ENCODE measurements at regions not wholly inside any gene's neighbourhood (a gene's known extent, or its start where the extent isn't known, plus 50 kb on each side); places are given as distances from the start of the nearest gene placed in this dataset.
"Not testable (repeated sequence)": the region's sequence is repeated elsewhere in the genome, so short reads cannot be mapped to it uniquely, and the experiment has no call there.

DNA sequence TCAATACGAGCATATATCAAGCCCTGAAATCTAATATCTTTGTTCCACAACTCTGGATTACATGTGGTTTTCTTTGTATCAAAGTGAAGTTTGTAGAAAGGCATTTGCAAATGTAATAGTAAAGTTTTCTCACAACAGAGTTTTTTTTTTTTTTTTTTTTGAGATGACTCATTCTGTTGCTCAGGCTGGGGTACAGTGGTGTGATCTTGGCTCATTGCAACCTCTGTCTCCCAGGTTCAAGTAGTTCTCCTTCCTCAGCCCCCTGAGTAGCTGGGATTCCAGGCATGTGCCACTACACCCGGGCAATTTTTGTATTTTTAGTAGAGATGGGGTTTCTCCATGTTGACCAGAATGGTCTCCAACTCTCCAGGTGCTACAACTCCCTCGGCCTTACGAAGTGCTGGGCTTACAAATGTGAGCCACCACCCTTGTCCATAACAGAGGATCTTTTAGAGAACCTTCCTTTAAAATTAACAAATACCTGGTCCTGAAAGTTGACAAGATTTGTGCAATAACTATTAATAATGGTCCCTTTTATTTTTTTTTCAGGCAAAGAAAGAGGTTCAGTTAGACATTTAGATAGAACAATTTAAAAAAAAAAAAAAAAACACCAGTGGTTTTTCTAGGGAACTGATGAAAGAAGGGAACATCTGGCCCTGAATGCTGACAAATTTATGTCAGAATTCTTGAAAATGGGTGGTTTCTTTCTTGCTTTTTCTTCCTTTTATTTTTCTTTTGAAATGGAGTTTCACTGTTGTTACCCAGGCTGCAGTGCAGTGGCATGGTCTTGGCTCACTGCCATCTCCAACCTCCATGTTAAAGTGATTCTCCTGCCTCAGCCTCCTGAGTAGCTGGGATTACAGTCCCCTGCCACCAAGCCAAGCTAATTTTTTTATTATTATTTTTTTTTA lies 278.5 kb downstream of the RPS4Y2 start:
- DNase-seq (ENCODE audit: low spot score), result no peak

DNA sequence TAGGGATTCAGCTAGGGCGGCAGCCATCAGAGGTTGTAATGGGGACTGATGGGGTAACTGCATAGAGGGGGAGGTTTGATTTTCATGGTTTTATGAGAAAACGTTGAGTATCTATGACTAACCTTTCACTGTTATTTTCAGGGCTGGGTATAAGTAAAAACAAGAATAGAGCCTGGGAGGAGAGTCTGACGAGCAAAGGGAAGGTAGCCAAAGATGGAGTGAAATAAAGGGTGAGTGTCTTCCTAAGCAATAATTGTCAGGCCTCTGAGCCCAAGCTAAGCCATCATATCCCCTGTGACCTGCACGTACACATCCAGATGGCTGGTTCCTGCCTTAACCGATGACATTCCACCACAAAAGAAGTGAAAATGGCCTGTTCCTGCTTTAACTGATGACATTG lies 281.5 kb downstream of the RPS4Y2 start:
- not testable (repeated sequence) for DNase-seq (ENCODE audit: low spot score)

DNA sequence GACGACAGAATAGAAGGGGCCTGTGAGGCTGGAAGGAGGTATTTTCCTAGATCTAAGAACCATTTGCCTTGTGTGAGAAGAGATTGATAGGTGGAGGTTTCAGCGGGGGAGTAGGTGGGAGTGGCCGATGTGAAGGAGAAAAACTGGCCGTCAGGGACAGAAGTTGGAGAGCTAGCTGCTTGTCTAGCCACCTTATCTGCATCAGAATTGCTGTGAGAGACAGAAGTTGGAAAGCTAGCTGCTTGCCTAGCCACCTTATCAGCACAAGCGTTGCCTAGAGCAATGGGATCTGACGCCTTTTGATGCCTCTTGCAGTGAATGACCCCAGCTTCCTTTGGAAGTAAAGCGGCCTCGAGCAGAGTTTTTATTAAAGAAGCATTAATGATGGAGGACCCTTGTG lies 283.9 kb downstream of the RPS4Y2 start:
- DNase-seq (ENCODE audit: low spot score), result no peak

DNA sequence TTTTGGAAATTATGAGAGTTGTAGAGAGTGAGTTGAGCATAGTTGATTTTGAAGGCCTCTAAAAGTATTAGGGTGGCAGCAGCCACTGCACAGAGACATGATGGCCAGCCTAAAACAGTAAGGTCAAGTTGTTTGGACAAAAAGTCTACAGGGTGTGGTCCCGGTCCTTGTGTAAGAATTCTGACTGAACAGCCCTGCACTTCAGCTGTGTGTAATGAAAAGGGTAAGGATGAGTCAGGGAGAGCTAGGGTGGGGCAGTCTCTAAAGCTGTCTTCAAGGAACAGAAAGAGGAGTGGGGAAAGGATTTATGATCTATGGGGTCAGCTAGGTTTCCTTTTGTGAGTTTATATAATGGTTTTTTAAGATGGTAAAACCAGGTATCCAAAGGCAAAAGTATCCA lies 284.8 kb downstream of the RPS4Y2 start:
- not testable (repeated sequence) for DNase-seq (ENCODE audit: low spot score)

DNA sequence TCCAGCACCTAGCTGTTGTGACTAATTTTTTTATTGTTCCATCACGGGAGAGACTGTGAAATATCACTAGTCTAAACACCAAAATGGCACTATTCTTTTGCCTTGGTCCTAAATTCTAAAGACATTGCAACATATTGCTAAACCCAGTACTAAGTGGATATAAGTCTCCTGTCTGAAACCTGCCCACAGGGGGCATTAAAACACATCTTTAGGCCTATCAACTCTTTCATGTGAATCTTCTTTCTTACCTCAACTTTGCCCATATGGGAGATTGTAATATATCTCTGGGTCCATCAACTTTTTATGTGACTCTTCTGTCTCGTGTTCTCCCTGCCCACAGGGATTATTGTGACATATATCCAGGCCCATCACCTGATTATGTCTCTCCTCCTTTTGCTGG lies 317.2 kb downstream of the RPS4Y2 start:
- no peak for DNase-seq (ENCODE audit: low spot score)

DNA sequence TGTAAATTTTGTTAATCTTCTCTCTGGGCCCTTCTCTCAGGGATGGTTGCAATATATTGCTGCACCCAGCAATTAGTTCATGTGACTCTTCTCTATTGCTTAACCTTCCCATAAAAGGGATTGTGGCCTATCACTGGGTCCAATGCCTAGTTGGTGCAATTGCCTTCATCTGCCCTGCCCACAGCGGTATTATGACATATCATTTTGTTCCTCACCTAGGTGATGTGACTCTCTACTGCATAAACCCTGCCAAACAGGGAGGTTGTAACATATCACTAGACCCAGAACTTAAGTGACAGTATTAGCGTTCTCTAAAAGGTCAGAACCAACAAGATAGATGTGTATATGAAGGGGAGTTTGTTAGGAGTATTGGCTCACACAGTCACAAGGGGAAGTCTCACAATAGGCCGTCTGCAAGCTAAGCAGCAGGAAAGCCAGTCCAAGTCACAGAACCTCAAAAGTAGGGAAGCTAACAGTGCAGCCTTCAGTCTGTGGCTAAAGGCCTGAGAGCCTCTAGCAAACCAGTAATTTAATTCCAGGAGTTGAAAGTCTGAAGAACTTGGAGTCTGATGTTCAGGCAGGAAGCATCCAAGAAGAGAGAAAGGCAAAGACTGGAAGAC lies 317.8 kb downstream of the RPS4Y2 start:
- DNase-seq (ENCODE audit: low spot score), result no peak

DNA sequence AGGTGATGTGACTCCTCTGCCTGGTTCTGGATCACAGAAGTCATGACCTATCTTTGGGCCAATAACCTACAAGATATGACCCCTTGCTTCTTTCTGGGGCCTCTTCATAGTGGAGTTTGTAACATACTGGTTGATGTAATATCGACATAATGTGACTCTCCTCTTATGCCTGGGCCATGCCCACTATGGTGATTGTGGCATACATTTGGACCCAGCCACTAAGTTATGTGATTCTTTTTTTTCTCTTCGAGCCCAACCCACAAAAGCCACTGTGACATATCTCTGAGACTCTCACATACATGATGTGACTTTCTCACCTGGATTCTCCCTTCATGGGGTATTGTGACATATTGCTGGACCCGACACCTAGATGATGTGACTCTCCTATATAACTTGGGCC lies 319.8 kb downstream of the RPS4Y2 start:
- no peak for DNase-seq (ENCODE audit: low spot score)

DNA sequence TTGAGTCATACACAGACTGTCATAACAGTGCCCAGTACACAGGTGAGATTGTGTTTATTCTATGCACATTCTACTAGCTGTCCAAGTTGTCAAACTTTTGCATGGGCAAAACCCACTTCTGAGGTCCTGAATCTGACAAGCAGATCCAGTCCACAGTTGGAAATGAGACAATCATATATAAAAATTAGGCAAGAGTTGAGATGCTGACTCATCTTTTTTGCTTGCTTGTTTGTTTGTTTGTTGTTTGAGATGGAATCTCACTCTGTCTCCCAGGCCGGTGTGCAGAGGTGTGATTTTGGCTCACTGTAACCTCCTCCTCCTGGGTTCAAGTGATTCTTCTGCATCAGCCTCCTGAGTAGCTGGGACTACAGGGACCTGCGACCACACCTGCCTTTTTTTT lies 323.8 kb downstream of the RPS4Y2 start:
- no peak for DNase-seq (ENCODE audit: low spot score)

DNA sequence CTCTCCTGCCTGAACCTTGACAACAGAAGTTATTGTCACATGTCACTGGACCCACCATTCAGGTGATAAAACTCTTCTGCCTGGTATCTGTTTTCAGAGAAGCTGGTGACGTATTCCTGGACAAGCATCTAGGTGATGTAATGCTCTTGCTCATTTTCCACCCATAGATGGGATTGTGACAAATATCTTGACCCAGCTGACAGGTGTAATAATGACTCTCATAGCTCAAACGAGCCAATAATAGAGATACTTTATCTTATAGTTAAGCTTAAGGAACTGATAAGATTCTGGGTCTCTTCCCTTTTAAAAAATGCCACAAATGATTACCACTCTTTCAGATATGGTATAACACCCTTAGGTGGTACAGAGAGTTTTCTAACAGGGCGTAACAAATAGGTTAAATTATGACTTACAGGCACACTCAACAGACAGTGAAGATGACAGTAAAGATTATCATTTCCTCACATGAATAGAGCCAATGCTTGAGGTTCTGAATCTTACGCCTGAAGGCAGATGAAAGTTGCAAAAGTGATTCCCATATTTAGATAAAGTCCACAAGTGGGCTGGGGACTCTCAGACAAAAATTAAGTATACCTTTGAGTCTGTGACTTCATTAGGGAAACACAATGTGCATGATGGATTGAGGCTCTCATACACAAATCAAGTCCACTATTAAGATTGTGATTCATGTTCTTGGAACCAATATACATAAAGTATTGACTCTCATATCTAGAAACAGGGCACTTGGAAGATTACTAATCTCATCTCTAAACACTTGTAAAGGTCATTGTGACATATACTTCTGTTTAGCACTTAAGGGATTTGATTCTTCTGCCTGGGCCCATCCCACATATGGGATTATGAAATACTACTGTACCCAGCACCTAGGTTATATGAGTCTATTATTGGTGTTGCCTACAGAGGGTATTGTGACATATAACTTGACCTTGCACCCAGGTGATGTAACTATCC lies 326.0 kb downstream of the RPS4Y2 start:
- no peak for DNase-seq (ENCODE audit: low spot score)

DNA sequence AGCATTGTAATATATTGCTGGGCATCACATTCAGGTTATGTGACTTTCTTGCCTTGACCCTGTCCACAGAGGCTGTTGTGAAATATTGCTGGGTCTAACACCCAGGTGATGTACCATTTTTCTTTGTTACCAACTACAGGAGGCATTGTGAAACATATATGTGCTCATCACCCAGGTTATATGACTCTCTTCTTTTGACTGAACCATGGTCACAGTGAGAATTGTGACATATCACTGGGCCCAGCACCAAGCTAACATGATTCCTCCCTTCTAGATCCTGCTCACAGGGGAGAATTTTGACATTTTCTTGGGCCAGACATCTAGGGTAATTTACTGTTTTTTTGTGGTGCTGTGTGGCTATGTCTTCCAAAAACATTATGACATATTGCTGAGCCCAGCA lies 326.7 kb downstream of the RPS4Y2 start:
- DNase-seq (ENCODE audit: low spot score), result no peak

DNA sequence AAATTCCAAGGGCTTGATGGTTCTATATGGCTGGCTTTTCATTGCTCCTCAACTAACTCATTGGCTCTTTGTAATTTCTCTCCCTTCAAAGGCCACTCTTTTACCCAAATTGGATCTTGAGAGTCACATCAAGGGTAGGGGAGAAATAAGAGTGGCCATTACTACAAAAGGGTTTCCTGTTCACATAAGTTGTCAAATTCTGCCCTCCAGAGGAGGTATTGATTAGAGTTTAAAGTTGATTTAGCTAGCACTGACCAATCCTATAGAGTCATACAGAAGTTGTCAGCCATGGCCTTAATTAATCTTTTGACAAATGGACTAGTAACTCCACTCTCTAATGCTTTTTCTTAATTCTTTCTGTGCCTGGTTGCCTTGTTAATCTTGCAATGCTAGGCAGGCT lies 336.0 kb downstream of the RPS4Y2 start:
- no peak for DNase-seq (ENCODE audit: low spot score)

DNA sequence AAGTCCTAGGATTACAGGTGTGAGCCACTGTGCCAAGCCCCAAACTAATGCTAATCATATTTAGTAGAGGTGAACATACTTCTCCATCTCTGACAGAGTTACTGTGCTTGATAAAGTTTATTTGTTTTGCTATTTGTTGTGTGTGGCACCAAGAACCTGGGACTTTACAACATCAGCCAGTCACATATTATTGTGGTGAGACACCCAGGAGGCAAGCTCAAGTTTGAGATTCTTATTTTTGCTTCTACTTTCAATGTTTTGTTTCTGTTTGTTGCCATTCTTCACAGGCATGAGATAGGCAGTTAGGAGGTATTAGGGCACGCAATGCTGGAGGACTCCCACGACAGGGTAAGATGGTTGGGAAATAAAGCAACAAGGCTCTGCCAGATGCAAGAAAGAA lies 346.6 kb downstream of the RPS4Y2 start:
- DNase-seq (ENCODE audit: low spot score), result no peak

DNA sequence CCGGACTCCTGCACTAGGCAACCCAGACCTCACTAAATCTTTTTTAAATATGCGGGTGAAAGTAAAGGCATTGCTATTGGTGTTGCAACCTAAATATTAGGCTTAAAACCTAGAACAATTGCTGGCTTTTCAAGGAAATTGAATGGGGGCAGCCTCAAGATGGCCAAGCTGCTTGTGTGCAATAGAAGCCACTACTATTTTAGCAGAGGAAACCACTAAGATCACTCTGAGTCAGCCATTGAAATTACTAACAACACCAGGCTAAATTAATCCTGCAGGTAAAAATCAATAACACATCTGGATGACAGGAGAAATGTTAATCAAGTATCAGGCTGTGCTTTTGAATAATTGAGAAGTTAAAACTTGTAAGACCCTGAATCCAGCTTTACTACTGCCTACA lies 348.0 kb downstream of the RPS4Y2 start:
- no peak for DNase-seq (ENCODE audit: low spot score)

DNA sequence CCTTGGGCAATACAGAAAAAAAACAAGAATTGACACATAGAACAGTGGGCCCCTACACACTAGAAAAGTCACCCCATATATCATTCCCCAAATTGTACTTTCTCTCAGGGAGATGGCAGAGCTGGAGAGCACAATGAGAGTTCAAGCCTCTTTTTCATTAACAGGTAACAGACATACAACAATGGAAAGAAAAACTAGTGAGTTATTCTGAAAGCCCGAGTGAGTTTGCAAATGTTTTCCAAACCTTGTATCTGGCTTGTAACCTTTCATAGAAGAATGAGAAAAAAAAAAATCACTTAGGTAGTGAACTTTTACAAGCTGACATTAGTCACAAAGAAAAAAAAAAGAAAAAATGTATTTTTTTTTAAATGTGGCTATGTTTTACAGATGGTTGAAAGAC lies 349.6 kb downstream of the RPS4Y2 start:
- DNase-seq (ENCODE audit: low spot score), result no peak

DNA sequence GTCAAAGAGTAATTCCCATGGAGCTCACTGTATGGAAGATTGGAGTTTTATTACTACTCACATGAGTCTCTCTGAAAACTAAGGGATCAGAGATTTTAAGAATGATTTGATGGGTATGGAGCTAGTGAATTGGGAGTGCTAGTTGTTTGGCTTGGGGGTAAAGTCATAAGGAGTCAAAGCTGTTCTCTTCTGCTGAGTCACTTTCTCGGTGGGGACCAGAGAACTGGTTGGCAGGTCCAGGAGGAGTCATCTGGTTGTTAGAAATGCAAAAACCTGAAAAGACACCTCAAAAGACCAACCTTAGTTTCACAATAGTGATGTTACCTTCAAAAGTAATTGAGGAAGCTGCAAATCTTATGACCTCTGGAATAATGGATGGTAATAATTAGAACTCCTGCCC lies 355.4 kb downstream of the RPS4Y2 start:
- DNase-seq (ENCODE audit: low spot score), result no peak

DNA sequence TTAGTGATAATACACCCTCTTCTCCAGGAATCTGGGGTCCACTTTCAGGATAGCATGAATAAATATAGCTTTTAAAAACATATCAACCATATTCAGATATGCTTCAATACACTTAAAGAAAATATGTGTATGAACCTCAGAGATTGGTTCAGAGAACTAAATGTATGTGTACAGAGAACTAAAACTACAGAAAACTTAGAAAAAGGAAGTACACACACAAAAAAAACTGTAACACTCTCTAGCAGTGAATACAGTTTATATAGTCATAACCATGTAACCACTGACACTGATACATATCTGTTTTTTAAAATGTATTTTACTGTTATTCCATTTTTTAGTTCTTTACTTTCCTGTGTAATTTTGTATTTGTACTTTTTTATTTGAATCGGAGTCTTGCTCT lies 365.2 kb downstream of the RPS4Y2 start:
- DNase-seq (ENCODE audit: low spot score), result no peak

DNA sequence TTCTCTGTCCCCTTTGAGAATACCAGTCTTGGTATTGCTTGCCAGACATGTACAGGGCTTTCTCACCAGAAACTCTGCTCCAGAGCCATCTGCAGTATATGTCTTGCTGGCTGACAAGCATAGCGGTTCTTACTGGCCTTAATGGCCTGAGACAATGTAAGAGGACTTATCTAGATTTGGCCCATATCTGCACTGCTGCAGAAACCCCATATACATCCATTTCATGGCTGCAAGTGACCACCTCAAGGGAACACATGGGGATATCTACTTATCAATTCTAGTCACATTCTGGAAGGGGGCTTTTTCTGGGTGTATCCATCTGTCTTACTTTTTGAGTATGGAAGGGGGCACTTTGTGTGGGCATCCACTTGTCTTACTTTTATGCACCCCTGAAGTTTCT lies 375.5 kb upstream of the RBMY1B start:
- no peak for DNase-seq (ENCODE audit: low spot score)

DNA sequence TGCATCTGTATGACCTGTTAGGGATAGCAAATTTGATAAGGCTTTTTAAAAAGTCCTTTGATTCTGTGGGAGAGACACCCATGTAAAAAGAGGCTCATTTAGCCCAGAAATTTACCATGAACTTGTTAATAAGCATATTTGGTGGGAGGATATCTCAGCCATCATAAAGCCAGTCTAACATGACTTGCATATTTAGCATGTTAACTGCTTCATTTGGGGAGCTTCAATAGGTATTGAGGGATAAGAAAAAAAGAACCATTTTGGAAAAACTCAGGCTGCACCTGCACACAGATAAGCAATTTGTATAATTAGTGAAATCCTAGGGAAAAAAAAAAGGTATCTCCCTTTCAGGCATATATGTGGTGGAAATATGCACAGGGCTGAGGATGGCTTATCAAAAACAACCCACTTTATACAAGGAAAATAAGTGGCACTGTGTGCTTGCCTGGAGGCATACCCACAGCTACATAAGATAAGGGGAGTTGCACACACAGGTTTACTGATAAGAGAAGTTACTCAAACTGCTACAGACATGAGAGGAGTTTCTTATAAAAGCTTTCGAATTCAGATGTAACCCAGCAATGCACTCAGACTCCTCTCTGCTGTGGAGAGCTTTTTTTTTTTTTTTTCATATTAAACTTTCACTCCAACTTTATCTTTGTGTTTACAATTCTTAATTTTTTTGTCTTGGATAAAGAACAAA lies 372.9 kb upstream of the RBMY1B start:
- DNase-seq (ENCODE audit: low spot score), result no peak

DNA sequence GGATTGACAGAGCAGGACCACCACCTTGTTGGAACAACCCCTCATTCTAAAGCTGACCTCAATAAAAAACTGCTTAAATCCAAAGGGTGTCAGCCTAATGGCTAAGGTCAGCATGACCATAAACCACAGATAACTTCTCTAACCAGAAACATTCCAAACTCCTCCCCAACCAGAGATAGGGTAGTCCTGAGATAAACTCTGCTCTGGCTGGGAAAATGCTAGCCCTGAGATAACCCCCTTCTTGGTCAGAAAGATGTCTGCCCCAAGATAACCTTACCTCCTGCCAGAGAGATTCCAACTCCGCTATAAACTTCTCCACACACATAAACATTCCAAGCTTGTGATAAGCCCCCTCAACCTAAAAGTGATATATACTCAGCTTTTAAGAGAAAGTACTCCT lies 364.8 kb upstream of the RBMY1B start:
- no peak for DNase-seq (ENCODE audit: low spot score)

DNA sequence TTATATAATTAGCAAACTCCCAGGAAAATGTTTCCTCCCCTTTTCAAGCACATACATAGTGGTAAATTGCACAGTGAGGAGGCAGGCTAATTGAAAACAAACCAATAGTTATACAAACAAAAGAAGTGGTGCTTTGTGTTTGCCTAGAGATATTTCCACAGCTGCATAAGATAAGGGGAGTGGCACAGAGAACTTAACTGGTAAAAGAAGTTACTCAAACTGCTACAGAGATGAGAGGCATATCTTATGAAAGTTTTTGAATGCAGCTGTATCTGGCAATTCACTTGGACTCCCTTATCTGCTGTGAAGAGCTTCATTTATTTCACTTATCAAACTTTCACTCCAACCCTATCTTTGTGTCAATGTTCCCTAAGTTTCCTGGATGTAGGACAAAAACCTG lies 361.2 kb upstream of the RBMY1B start:
- DNase-seq (ENCODE audit: low spot score), result no peak

DNA sequence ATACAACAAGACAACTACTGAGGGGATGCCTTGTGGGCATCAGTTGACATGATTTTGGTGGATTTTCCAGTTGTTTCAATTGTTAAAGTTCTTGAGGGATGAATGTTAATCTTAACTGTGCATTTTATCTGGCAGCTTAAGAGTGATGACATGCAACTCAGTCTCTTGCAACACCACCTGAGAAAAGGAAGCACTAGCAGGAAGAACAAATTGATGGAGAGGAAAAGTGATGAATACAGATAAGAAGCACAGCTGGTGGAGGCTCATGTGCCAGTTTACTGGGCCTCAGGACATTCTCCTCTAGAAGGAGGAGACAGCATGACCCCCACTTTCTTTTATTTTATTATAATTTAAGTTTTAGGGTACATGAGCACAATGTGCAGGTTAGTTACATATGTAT lies 341.3 kb upstream of the RBMY1B start:
- DNase-seq (ENCODE audit: low spot score), result no peak
